Caco-2 (cell line): ENCODE measurements at regions not wholly inside any gene's neighbourhood (a gene's known extent, or its start where the extent isn't known, plus 50 kb on each side); places are given as distances from the start of the nearest gene placed in this dataset.

Experiments
- BruUV-seq: library from RNA; stranded (reverse); fragments of 400-500 nt; replicated peaks from 2 replicates; lab custom pipeline; 2021; lab: Mats Ljungman, UMichigan
- CTCF ChIA-PET: fragments of 300-600 bp; sonication (Branson Sonifier 250); formaldehyde crosslinking; loops from one replicate; lab custom pipeline; 2022; ENCODE audit warnings: antibody characterized with exemption; lab: Charles Lee
- POLR2A ChIA-PET: fragments of 300-600 bp; sonication (Branson Sonifier 250); formaldehyde crosslinking; loops from one replicate; lab custom pipeline; 2022; ENCODE audit warnings: antibody characterized with exemption; lab: Charles Lee
- DNase-seq, 2 experiments: peaks; one replicate each; pipeline versions ENCODE4 v3.0.0 to v3.0.0-alpha.2; 2020 to 2022
- H3K27me3 ChIP-seq: replicated peaks from 2 replicates; pipeline ENCODE4 v1.6.0; 2011; ENCODE audit warnings: low read length; ENCODE audit not compliant: control insufficient read depth, insufficient read depth
- H3K36me3 ChIP-seq: 2 replicates; pipeline ENCODE4 v1.5.1; 2011; ENCODE audit warnings: low read length; ENCODE audit not compliant: control insufficient read depth, insufficient read depth
- H3K4me1 ChIP-seq: fragments of 250-450 bp; sonication (Bioruptor Pico); 2 replicates; pipeline ENCODE4 v1.5.1; 2020; ENCODE audit warnings: mild to moderate bottlenecking
- H3K4me3 ChIP-seq: 2 replicates; pipeline ENCODE4 v1.5.1; 2011; ENCODE audit warnings: low read depth, mild to moderate bottlenecking, control low read depth, low read length
- H3K9me3 ChIP-seq: fragments of 250-450 bp; sonication (Bioruptor Pico); 2 replicates; pipeline ENCODE4 v1.5.1; 2020; ENCODE audit warnings: mild to moderate bottlenecking, moderate library complexity
- H3K27ac Mint-ChIP-seq: one replicate; pipeline ENCODE4 v1.8.0; 2022; ENCODE audit warnings: mixed read lengths; ENCODE audit not compliant: unreplicated experiment
- H3K27me3 Mint-ChIP-seq: one replicate; pipeline ENCODE4 v1.8.0; 2022; ENCODE audit warnings: mixed read lengths; ENCODE audit not compliant: insufficient read depth, unreplicated experiment
- H3K36me3 Mint-ChIP-seq: one replicate; pipeline ENCODE4 v1.8.0; 2022; ENCODE audit warnings: mild to moderate bottlenecking, mixed read lengths; ENCODE audit not compliant: insufficient read depth, unreplicated experiment
- H3K4me1 Mint-ChIP-seq: one replicate; pipeline ENCODE4 v1.8.0; 2022; ENCODE audit warnings: low read depth, mixed read lengths; ENCODE audit not compliant: unreplicated experiment
- H3K4me3 Mint-ChIP-seq: one replicate; pipeline ENCODE4 v1.8.0; 2022; ENCODE audit warnings: mild to moderate bottlenecking, moderate library complexity, mixed read lengths; ENCODE audit not compliant: unreplicated experiment
- H3K9me3 Mint-ChIP-seq: one replicate; pipeline ENCODE4 v1.8.0; 2022; ENCODE audit warnings: mixed read lengths; ENCODE audit not compliant: unreplicated experiment
- intact Hi-C: fragments of 100-400 bp; cut with micrococcal nuclease; formaldehyde crosslinking; loops from one replicate; pipeline ENCODE4 v1.10.0; 2022; ENCODE audit not compliant: unreplicated experiment
- TF ChIP-seq, protein P1 (sequence below), 2 experiments: fragments of 200-600 bp in 1 of 2; IDR thresholded peaks; 1 replicate in 1 of 2; 2 replicates in 1 of 2; pipeline versions ENCODE4 v1.5.1 to v1.8.0; 2011 to 2022; ENCODE audit warnings: antibody characterized with exemption in 1 of 2, control low read depth in 1 of 2, inconsistent platforms in 1 of 2, low read depth in 1 of 2, low read length in 1 of 2, mild to moderate bottlenecking in 1 of 2, moderate library complexity in 1 of 2; ENCODE audit not compliant: insufficient read depth in 1 of 2, severe bottlenecking in 1 of 2, unreplicated experiment in 1 of 2

DNA sequence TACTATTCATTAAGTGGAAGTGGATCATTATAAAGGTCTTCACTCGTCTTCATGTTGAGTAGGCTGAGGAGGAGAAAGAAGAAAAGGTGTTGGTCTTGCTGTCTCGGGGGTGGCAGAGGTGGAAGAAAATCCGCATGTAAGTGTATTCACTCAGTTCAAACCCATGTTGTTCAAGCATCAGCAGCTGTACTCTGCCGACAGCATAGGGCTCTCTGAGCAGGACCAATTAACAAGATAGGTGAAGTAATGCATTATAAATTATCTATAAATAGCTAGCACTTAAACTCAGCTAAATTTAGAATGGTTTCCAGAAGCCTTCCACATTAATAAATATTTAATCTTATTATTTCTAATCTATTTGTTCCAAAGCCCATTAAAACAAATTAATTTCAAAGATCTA is 116.8 kb downstream of the RGS2 start:
- no peaks in the 10 kb centered on the region for H3K27me3 Mint-ChIP-seq
- no peaks in the 10 kb centered on the region for H3K36me3 Mint-ChIP-seq
- no peaks in the 10 kb centered on the region for H3K36me3 ChIP-seq
- no peaks in the 10 kb centered on the region for H3K4me1 ChIP-seq
- no peaks in the 10 kb centered on the region for H3K9me3 Mint-ChIP-seq
- no peaks in the 10 kb centered on the region for H3K9me3 ChIP-seq
- H3K27ac Mint-ChIP-seq = no peak overlapping the region
- H3K4me1 Mint-ChIP-seq = no peaks in the 10 kb centered on the region
- POLR2A ChIA-PET = no interaction called here
- H3K4me3 Mint-ChIP-seq = no peak overlapping the region
- BruUV-seq = no TSS peak
- no peak overlapping the region for H3K4me3 ChIP-seq
- TF ChIP-seq, protein P1, sequence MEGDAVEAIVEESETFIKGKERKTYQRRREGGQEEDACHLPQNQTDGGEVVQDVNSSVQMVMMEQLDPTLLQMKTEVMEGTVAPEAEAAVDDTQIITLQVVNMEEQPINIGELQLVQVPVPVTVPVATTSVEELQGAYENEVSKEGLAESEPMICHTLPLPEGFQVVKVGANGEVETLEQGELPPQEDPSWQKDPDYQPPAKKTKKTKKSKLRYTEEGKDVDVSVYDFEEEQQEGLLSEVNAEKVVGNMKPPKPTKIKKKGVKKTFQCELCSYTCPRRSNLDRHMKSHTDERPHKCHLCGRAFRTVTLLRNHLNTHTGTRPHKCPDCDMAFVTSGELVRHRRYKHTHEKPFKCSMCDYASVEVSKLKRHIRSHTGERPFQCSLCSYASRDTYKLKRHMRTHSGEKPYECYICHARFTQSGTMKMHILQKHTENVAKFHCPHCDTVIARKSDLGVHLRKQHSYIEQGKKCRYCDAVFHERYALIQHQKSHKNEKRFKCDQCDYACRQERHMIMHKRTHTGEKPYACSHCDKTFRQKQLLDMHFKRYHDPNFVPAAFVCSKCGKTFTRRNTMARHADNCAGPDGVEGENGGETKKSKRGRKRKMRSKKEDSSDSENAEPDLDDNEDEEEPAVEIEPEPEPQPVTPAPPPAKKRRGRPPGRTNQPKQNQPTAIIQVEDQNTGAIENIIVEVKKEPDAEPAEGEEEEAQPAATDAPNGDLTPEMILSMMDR (IDR thresholded peaks at IDR 0.05; ENCODE audit: insufficient read depth in 1 of 2, low read depth in 1 of 2, low read length in 1 of 2, severe bottlenecking in 1 of 2, unreplicated experiment in 1 of 2) = no peak
- intact Hi-C loops = no loop called here
- DNase-seq = no peak
- CTCF ChIA-PET = no interaction called here
- no peaks in the 10 kb centered on the region for H3K27me3 ChIP-seq

- Histone ChIP-seq H3K9me3 (no peaks in the 10 kb centered on the region), H3K27me3 (no peaks in the 10 kb centered on the region), H3K36me3 (no peaks in the 10 kb centered on the region), H3K4me1 (no peaks in the 10 kb centered on the region), H3K4me3 (no peak overlapping the region)
- intact Hi-C loops = no loop called here
- POLR2A ChIA-PET = no interaction called here
- TF ChIP-seq, protein P1 (IDR thresholded peaks at IDR 0.05; ENCODE audit: insufficient read depth in 1 of 2, low read depth in 1 of 2, low read length in 1 of 2, severe bottlenecking in 1 of 2, unreplicated experiment in 1 of 2) = no peak
- DNase-seq = no peak
- H3K27ac Mint-ChIP-seq = no peak overlapping the region
- H3K4me1 Mint-ChIP-seq = no peaks in the 10 kb centered on the region
- CTCF ChIA-PET = no interaction called here
- no peak overlapping the region for H3K4me3 Mint-ChIP-seq
- no peaks in the 10 kb centered on the region for H3K27me3 Mint-ChIP-seq
- BruUV-seq = no TSS peak
- H3K36me3 Mint-ChIP-seq = no peaks in the 10 kb centered on the region
- no peaks in the 10 kb centered on the region for H3K9me3 Mint-ChIP-seq
Observed at GRCh38 chr1:192926736-192927135, 117.9 kb downstream of the RGS2 start.

DNA sequence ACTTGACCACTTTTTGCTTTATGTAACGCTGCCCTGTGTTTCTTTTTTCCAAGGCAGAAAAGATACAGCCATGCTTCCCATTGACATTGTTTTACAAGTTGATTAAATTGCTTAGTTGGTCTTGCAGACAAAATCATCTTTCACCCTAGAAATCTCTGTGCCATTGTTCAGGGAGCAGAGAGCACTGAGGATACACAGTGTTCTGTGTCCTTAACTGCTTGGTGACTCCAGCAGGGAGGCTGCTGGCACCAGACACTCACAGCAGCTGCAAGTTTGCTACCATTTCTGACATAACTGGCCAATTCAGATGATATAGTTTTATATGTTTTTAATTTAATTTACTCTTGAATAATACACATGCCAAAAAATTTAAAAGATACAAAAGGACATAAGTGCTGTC is 118.7 kb downstream of the RGS2 start:
- H3K4me1 Mint-ChIP-seq = no peaks in the 10 kb centered on the region
- H3K36me3 ChIP-seq = no peaks in the 10 kb centered on the region
- H3K27me3 Mint-ChIP-seq = no peaks in the 10 kb centered on the region
- no peak overlapping the region for H3K4me3 Mint-ChIP-seq
- ChIA-PET CTCF (no interaction called here), POLR2A (no interaction called here)
- no peaks in the 10 kb centered on the region for H3K4me1 ChIP-seq
- intact Hi-C loops = no loop called here
- TF ChIP-seq, protein P1 (IDR thresholded peaks at IDR 0.05; ENCODE audit: insufficient read depth in 1 of 2, low read depth in 1 of 2, low read length in 1 of 2, severe bottlenecking in 1 of 2, unreplicated experiment in 1 of 2) = no peak
- no peak overlapping the region for H3K4me3 ChIP-seq
- H3K27me3 ChIP-seq = no peaks in the 10 kb centered on the region
- DNase-seq = no peak
- no peaks in the 10 kb centered on the region for H3K9me3 ChIP-seq
- BruUV-seq = no TSS peak
- no peaks in the 10 kb centered on the region for H3K9me3 Mint-ChIP-seq
- H3K27ac Mint-ChIP-seq = no peak overlapping the region
- H3K36me3 Mint-ChIP-seq = no peaks in the 10 kb centered on the region
